T-cell (primary cell): ENCODE measurements at regions not wholly inside any gene's neighbourhood (a gene's known extent, or its start where the extent isn't known, plus 50 kb on each side); places are given as distances from the start of the nearest gene placed in this dataset.

ENCODE experiments used
- ATAC-seq, 4 experiments: fragments of 200-7000 bp in 3 of 4; fragments of 150-1000 bp in 1 of 4; cut with Tn5 transposase; replicated peaks in 1 of 4; 1 replicate in 3 of 4; 2 replicates in 1 of 4; pipeline ENCODE4 v1.10.0; 2021; ENCODE audit warnings: moderate library complexity in 3 of 4, mild to moderate bottlenecking in 2 of 4, moderate number of reproducible peaks in 1 of 4
- CTCF ChIA-PET, 2 donors: fragments of 300-600 bp; sonication (Branson Sonifier 250); formaldehyde crosslinking; loops; one replicate each; lab custom pipeline; 2022; ENCODE audit warnings: antibody characterized with exemption in 2 of 2; lab: Charles Lee
- POLR2A ChIA-PET, 2 donors: fragments of 300-600 bp; sonication (Branson Sonifier 250); formaldehyde crosslinking; loops; one replicate each; lab custom pipeline; 2022; ENCODE audit warnings: antibody characterized with exemption in 2 of 2; lab: Charles Lee
- DNase-seq, 35 experiments: peaks; one replicate each; pipeline versions ENCODE4 v3.0.0 to v3.0.0-alpha.2; 2013 to 2023
- H3K27ac ChIP-seq: one replicate; pipeline ENCODE4 v1.5.1; 2013; ENCODE audit warnings: low read length
- H3K27me3 ChIP-seq, 2 experiments: replicated peaks in 1 of 2; 1 replicate in 1 of 2; 2 replicates in 1 of 2; pipeline versions ENCODE4 v1.6.1 to v1.7.0; 2013; ENCODE audit warnings: low read length in 1 of 2, mixed read lengths in 1 of 2; ENCODE audit not compliant: control insufficient read depth in 2 of 2, insufficient read depth in 2 of 2; ENCODE audit errors: extremely low read depth in 1 of 2
- H3K36me3 ChIP-seq, 2 donors: 1 replicate in 1 of 2; 2 replicates in 1 of 2; pipeline versions ENCODE4 v1.6.1 to v1.7.0; 2013; ENCODE audit warnings: low read length in 1 of 2; ENCODE audit not compliant: control insufficient read depth in 2 of 2, insufficient read depth in 1 of 2; ENCODE audit errors: extremely low read depth in 1 of 2
- H3K4me1 ChIP-seq, 2 experiments: 1 replicate in 1 of 2; 2 replicates in 1 of 2; pipeline versions ENCODE4 v1.6.1 to v1.7.0; 2013; ENCODE audit warnings: low read length in 2 of 2, mixed read lengths in 1 of 2; ENCODE audit not compliant: insufficient read depth in 2 of 2, control insufficient read depth in 1 of 2; ENCODE audit errors: extremely low read depth in 1 of 2
- H3K4me3 ChIP-seq, 2 donors: 1 replicate in 1 of 2; 2 replicates in 1 of 2; pipeline versions ENCODE4 v1.5.1 to v1.7.0; 2013; ENCODE audit warnings: mild to moderate bottlenecking in 2 of 2, low read length in 1 of 2, moderate library complexity in 1 of 2; ENCODE audit not compliant: control insufficient read depth in 1 of 2; ENCODE audit errors: extremely low read depth in 1 of 2
- H3K9me3 ChIP-seq: 2 replicates; pipeline ENCODE4 v1.7.0; 2013
- H3K27ac Mint-ChIP-seq, 2 donors: one replicate each; pipeline ENCODE4 v1.8.0; 2020 to 2021; ENCODE audit warnings: mild to moderate bottlenecking in 2 of 2, mixed read lengths in 2 of 2
- H3K27me3 Mint-ChIP-seq, 2 donors: one replicate each; pipeline ENCODE4 v1.8.0; 2021 to 2022; ENCODE audit warnings: mixed read lengths in 2 of 2
- H3K36me3 Mint-ChIP-seq: one replicate; pipeline ENCODE4 v1.8.0; 2021; ENCODE audit warnings: mixed read lengths
- H3K4me1 Mint-ChIP-seq, 3 donors: one replicate each; pipeline ENCODE4 v1.8.0; 2020 to 2022; ENCODE audit warnings: mixed read lengths in 3 of 3, mild to moderate bottlenecking in 1 of 3
- H3K4me3 Mint-ChIP-seq, 3 donors: one replicate each; pipeline ENCODE4 v1.8.0; 2020 to 2022; ENCODE audit warnings: mild to moderate bottlenecking in 3 of 3, mixed read lengths in 3 of 3, moderate library complexity in 3 of 3
- H3K9me3 Mint-ChIP-seq, 3 donors: one replicate each; pipeline ENCODE4 v1.8.0; 2020 to 2022; ENCODE audit warnings: mixed read lengths in 3 of 3
- WGBS: methylation state at CpG from one replicate; pipeline ENCODE4 v1.1.5; 2013; ENCODE audit warnings: missing lambda C conversion rate; ENCODE audit not compliant: insufficient coverage; 5-methylcytosine and 5-hydroxymethylcytosine counted together

DNA sequence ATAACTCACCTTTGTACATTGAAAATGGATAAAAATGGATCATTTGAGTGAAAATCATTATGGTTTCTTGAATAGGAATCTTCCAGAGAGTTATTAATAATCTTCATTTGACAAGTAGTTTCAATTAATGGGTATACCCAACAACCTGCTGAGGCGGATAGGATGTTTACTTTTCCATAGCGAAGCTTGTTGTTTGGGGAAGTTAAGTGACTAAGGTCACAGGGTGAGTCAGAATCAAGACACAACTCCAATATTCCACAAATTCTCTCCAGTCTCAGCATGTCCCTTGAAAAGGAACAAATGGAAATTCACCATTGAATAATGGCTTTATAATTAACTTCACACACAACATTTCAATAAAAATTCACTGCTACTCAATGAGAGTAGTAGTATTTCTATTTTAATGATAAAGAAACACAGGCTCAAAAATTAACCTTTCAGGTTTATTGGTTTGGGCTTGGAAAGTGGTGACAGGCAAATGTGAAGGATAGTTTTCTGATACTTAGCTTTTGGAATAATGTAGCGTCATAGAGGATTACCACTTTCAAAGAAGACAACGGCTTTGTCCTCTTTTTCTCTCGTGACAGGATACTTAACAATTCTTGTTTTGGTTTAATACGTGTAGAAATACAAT lies 211.3 kb downstream of the GPD2 start:
- H3K27ac Mint-ChIP-seq = no peak overlapping the region
- Histone ChIP-seq H3K4me3 (no peak overlapping the region), H3K4me1 (no peaks in the 10 kb centered on the region), H3K9me3 (no peaks in the 10 kb centered on the region), H3K36me3 (no peaks in the 10 kb centered on the region), H3K27ac (no peak overlapping the region), H3K27me3 (peaks cover 0 to 6% of the 10 kb centered on the region in 2 experiments)
- 82% methylated on average over 2 of the region's 6 CpGs for WGBS
- no peak for DNase-seq
- no peaks in the 10 kb centered on the region for H3K36me3 Mint-ChIP-seq
- ChIA-PET POLR2A (no interaction called here), CTCF (no interaction called here)
- no peak overlapping the region for H3K4me3 Mint-ChIP-seq
- H3K4me1 Mint-ChIP-seq = no peaks in the 10 kb centered on the region
- H3K9me3 Mint-ChIP-seq = peaks cover 0 to 4% (median 0%) of the 10 kb centered on the region in 3 donors
- no peak for ATAC-seq
- peaks cover 3 to 4% of the 10 kb centered on the region in 2 donors for H3K27me3 Mint-ChIP-seq

DNA sequence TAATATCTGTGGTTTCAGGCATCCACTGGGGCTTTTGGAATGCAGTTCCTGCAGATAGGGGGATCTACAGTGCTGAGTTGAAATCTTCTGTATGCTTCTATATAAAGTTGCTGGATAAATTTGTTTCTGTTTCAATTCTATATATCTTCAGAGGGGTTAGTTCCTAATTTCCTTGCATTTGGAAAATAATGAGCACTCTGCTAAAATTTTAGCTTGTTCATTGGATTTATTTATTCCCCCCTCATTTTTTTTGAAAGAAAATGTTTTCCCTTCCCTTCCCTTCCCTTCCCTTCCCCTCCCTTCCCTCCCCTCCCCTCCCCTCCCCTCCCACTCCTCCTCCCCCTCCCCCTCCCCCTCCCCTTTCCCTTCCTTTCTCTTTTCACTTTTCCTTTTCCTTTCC lies 212.3 kb downstream of the GPD2 start:
- CTCF ChIA-PET = no interaction called here
- Mint-ChIP-seq H3K4me1 (no peaks in the 10 kb centered on the region), H3K9me3 (peaks cover 0 to 4% (median 0%) of the 10 kb centered on the region in 3 donors), H3K4me3 (no peak overlapping the region), H3K36me3 (no peaks in the 10 kb centered on the region), H3K27me3 (peaks cover 3 to 4% of the 10 kb centered on the region in 2 donors), H3K27ac (no peak overlapping the region)
- ATAC-seq (no peak), DNase-seq (no peak)
- H3K36me3 ChIP-seq = no peaks in the 10 kb centered on the region
- H3K4me3 ChIP-seq = no peak overlapping the region
- no peaks in the 10 kb centered on the region for H3K9me3 ChIP-seq
- POLR2A ChIA-PET = no interaction called here
- peaks cover 0 to 6% of the 10 kb centered on the region in 2 experiments for H3K27me3 ChIP-seq
- H3K4me1 ChIP-seq = no peaks in the 10 kb centered on the region
- H3K27ac ChIP-seq = no peak overlapping the region

DNA sequence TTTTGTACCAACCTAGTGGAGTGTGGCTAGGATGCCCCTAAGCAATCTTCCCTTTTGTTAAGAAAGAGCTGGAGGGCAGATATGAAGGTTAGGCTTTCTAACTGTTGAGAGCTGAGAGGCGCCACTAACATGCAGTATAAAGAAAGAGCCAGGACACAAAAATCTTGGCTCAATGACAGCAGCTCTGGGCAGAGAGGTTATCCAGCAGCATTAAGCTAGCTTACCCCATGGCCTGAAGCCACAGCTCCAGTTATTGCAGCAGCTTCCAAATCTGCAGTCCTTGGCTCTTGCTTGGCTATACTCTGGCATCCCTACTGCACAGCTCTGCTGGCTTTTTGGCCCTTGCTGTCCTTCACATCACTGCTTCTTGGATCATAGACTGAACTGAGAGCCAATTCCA lies 213.4 kb downstream of the GPD2 start:
- ChIA-PET POLR2A (interaction anchor here in 1 of 2 donors (0.5 to 0.6 kb wide), 2 partner anchors 100 to 906 kb away, joined by 3 read pairs; no protein-coding TSS in a partner anchor), CTCF (interaction anchor here (0.6 to 0.7 kb wide), 2 partner anchors 127 to 265 kb away, joined by 3 read pairs; no protein-coding TSS in a partner anchor)
- no peaks in the 10 kb centered on the region for H3K36me3 ChIP-seq
- peaks cover 0 to 4% (median 0%) of the 10 kb centered on the region in 3 donors for H3K9me3 Mint-ChIP-seq
- no peaks in the 10 kb centered on the region for H3K4me1 Mint-ChIP-seq
- no peak overlapping the region for H3K27ac Mint-ChIP-seq
- H3K27ac ChIP-seq = no peak overlapping the region
- no peaks in the 10 kb centered on the region for H3K4me1 ChIP-seq
- no peaks in the 10 kb centered on the region for H3K9me3 ChIP-seq
- DNase-seq (no peak), ATAC-seq (no peak)
- 80% methylated on average over 1 of the region's 1 CpG for WGBS
- peaks cover 3 to 4% of the 10 kb centered on the region in 2 donors for H3K27me3 Mint-ChIP-seq
- H3K4me3 Mint-ChIP-seq = no peak overlapping the region
- no peak overlapping the region for H3K4me3 ChIP-seq
- H3K27me3 ChIP-seq = peaks cover 0 to 6% of the 10 kb centered on the region in 2 experiments
- H3K36me3 Mint-ChIP-seq = no peaks in the 10 kb centered on the region

DNA sequence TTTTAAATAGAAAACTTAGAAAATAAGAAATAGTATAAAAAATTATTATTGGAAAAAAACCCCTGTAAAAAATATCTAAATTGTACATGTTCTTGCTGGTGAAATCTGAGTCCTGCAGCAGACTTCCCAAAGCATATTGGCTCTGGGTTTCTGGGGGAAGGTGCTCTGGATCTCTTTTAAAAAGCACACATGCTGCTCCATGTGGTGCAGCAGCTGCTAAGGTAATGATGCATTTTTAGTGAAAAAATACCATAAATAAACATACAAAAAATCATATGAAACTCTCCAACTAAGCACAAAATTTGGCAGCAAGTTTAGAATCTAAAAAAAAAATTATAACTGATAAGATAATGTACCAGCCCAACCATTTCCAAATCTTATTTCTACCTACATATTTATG lies 216.5 kb downstream of the GPD2 start:
- Histone ChIP-seq H3K27ac (no peak overlapping the region), H3K27me3 (no peaks in the 10 kb centered on the region), H3K9me3 (no peaks in the 10 kb centered on the region), H3K4me1 (no peaks in the 10 kb centered on the region), H3K4me3 (no peak overlapping the region), H3K36me3 (no peaks in the 10 kb centered on the region)
- Mint-ChIP-seq H3K27ac (no peak overlapping the region), H3K9me3 (no peaks in the 10 kb centered on the region), H3K4me1 (no peaks in the 10 kb centered on the region), H3K36me3 (no peaks in the 10 kb centered on the region), H3K27me3 (peaks cover 0 to 2% of the 10 kb centered on the region in 2 donors), H3K4me3 (no peak overlapping the region)
- DNase-seq (no peak), ATAC-seq (no peak)
- CTCF ChIA-PET = interaction anchor here in 1 of 2 donors (0.5 kb wide), 1 partner anchor 553 kb away, joined by 4 read pairs; no protein-coding TSS in a partner anchor
- POLR2A ChIA-PET = no interaction called here

DNA sequence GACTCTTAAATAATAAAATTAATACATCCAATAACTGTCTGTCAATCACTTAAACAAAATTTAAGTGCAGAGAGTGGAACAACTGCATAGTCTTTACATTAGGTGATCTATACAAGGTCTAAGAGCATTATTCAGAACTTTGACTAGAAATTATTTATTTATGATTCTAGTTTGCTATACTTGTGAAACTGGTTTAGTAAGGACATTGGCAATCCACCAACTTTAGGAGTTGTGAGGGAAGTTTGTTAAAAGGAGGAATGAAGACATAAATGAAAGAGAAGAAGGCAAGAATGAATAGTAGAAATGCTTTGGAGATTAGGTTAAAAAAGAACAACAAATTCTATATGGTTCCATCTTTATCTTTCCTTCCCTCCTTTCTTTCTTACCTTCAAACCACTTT lies 217.5 kb downstream of the GPD2 start:
- ChIA-PET POLR2A (no interaction called here), CTCF (no interaction called here)
- no peak for ATAC-seq
- Histone ChIP-seq H3K36me3 (no peaks in the 10 kb centered on the region), H3K27me3 (no peaks in the 10 kb centered on the region), H3K27ac (no peak overlapping the region), H3K9me3 (no peaks in the 10 kb centered on the region), H3K4me3 (no peak overlapping the region), H3K4me1 (no peaks in the 10 kb centered on the region)
- Mint-ChIP-seq H3K27me3 (peaks cover 0 to 2% of the 10 kb centered on the region in 2 donors), H3K36me3 (no peaks in the 10 kb centered on the region), H3K27ac (no peak overlapping the region), H3K9me3 (no peaks in the 10 kb centered on the region), H3K4me3 (no peak overlapping the region), H3K4me1 (no peaks in the 10 kb centered on the region)
- DNase-seq = no peak

DNA sequence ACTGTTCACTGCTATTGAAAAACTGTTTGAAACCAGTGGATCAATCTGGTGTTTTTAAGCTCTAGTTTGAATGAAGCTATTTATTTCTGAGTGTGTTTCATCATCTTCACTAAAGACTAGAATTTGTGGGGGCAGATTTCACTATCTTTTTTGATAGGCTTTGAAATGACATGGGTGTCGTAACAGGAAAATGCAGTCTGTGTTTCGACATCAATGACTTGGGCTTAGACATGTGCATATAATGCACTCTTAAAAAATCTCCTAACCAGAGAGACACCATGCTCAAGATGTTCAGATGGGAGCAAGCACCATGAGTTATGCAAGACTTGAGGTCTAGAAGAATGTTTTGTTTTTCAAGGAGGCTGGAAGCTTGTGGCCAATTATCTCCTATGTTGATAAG lies 221.6 kb downstream of the GPD2 start:
- Histone ChIP-seq H3K9me3 (no peaks in the 10 kb centered on the region), H3K36me3 (no peaks in the 10 kb centered on the region), H3K4me3 (no peak overlapping the region), H3K27ac (no peak overlapping the region), H3K4me1 (no peaks in the 10 kb centered on the region), H3K27me3 (no peaks in the 10 kb centered on the region)
- no peaks in the 10 kb centered on the region for H3K36me3 Mint-ChIP-seq
- H3K9me3 Mint-ChIP-seq = no peaks in the 10 kb centered on the region
- no CpG with 5 or more reads among the region's 2 CpGs for WGBS
- H3K27me3 Mint-ChIP-seq = peaks cover 0 to 5% of the 10 kb centered on the region in 2 donors
- DNase-seq (no peak), ATAC-seq (no peak)
- ChIA-PET POLR2A (no interaction called here), CTCF (interaction anchor here in 1 of 2 donors (0.5 kb wide), 1 partner anchor 269 kb away, joined by 3 read pairs; no protein-coding TSS in a partner anchor)
- H3K4me3 Mint-ChIP-seq = no peak overlapping the region
- no peak overlapping the region for H3K27ac Mint-ChIP-seq
- no peaks in the 10 kb centered on the region for H3K4me1 Mint-ChIP-seq
